UCSD-AML1 (cell line): ENCODE measurements at regions not wholly inside any gene's neighbourhood (a gene's known extent, or its start where the extent isn't known, plus 50 kb on each side); places are given as distances from the start of the nearest gene placed in this dataset.

Source experiments
- DNase-seq: peaks from one replicate; lab custom pipeline; 2025; ENCODE audit not compliant: unreplicated experiment; lab: John Stamatoyannopoulos, UW

- no peak for DNase-seq
Observed at GRCh38 chr2:14544247-14544646, 88.3 kb upstream of the LRATD1 start.

GRCh38 chr2:14547830-14548229, 84.7 kb upstream of the LRATD1 start:
- no peak for DNase-seq

GRCh38 chr2:14550658-14551057, 81.9 kb upstream of the LRATD1 start:
- DNase-seq, result no peak

- DNase-seq, result no peak
Observed at GRCh38 chr2:14551069-14551468, 81.4 kb upstream of the LRATD1 start.

GRCh38 chr2:14552286-14552685, 80.2 kb upstream of the LRATD1 start:
- DNase-seq, result no peak

GRCh38 chr2:14552818-14553217, 79.7 kb upstream of the LRATD1 start:
- DNase-seq, result no peak

- DNase-seq, result no peak
Observed at GRCh38 chr2:14554849-14555545, 77.5 kb upstream of the LRATD1 start.

GRCh38 chr2:14557111-14557510, 75.4 kb upstream of the LRATD1 start:
- no peak for DNase-seq

GRCh38 chr2:14557916-14558315, 74.6 kb upstream of the LRATD1 start:
- no peak for DNase-seq

GRCh38 chr2:14558335-14558919, 74.1 kb upstream of the LRATD1 start:
- DNase-seq, result no peak

- no peak for DNase-seq
Observed at GRCh38 chr2:14560716-14561115, 71.8 kb upstream of the LRATD1 start.

GRCh38 chr2:14563324-14563723, 69.2 kb upstream of the LRATD1 start:
- DNase-seq, result no peak

GRCh38 chr2:14565666-14566065, 66.9 kb upstream of the LRATD1 start:
- DNase-seq, result no peak

GRCh38 chr2:14567561-14567960, 65.0 kb upstream of the LRATD1 start:
- DNase-seq, result no peak

GRCh38 chr2:14569294-14569693, 63.2 kb upstream of the LRATD1 start:
- no peak for DNase-seq

GRCh38 chr2:14572633-14573032, 59.9 kb upstream of the LRATD1 start:
- DNase-seq, result no peak

GRCh38 chr2:14577843-14578242, 54.7 kb upstream of the LRATD1 start:
- DNase-seq, result no peak
